Mesenchymal stem cell (in vitro differentiated cells and primary cell): ENCODE measurements at regions not wholly inside any gene's neighbourhood (a gene's known extent, or its start where the extent isn't known, plus 50 kb on each side); places are given as distances from the start of the nearest gene placed in this dataset.

ENCODE experiments used
- DNase-seq: peaks from one replicate; pipeline ENCODE4 v3.0.0-alpha.2; 2013
- H2AFZ ChIP-seq: one replicate; pipeline ENCODE4 v1.6.1; 2013; ENCODE audit warnings: low read depth, mild to moderate bottlenecking, control low read depth, inconsistent platforms, low read length, moderate library complexity
- H2AK5ac ChIP-seq: 2 replicates; pipeline ENCODE4 v1.6.1; 2013; ENCODE audit warnings: low read length, moderate library complexity, mild to moderate bottlenecking, inconsistent platforms; ENCODE audit not compliant: severe bottlenecking
- H2BK120ac ChIP-seq: one replicate; pipeline ENCODE4 v1.6.1; 2013; ENCODE audit warnings: low read depth, mild to moderate bottlenecking, inconsistent platforms, low read length, moderate library complexity
- H2BK12ac ChIP-seq, 2 experiments: one replicate each; pipeline ENCODE4 v1.6.1; 2013; ENCODE audit warnings: inconsistent platforms in 2 of 2, low read length in 2 of 2, mild to moderate bottlenecking in 2 of 2, moderate library complexity in 2 of 2, control low read depth in 1 of 2
- H2BK15ac ChIP-seq: one replicate; pipeline ENCODE4 v1.6.1; 2013; ENCODE audit warnings: mild to moderate bottlenecking, low read depth, inconsistent platforms; ENCODE audit not compliant: poor library complexity, severe bottlenecking
- H2BK5ac ChIP-seq: 2 replicates; pipeline ENCODE4 v1.6.1; 2013; ENCODE audit warnings: low read depth, mild to moderate bottlenecking, low read length, control low read depth, inconsistent platforms; ENCODE audit not compliant: poor library complexity, severe bottlenecking
- H3K14ac ChIP-seq, 2 experiments: one replicate each; pipeline ENCODE4 v1.6.1; 2013; ENCODE audit warnings: inconsistent platforms in 2 of 2, low read length in 2 of 2, control low read depth in 1 of 2, mild to moderate bottlenecking in 1 of 2, moderate library complexity in 1 of 2
- H3K18ac ChIP-seq, 2 experiments: one replicate each; pipeline ENCODE4 v1.6.1; 2013; ENCODE audit warnings: inconsistent platforms in 2 of 2, low read length in 2 of 2, control low read depth in 1 of 2, low read depth in 1 of 2, mild to moderate bottlenecking in 1 of 2
- H3K23ac ChIP-seq, 2 experiments: one replicate each; pipeline ENCODE4 v1.6.1; 2013; ENCODE audit warnings: inconsistent platforms in 2 of 2, low read length in 2 of 2, mild to moderate bottlenecking in 2 of 2, moderate library complexity in 2 of 2, control low read depth in 1 of 2
- H3K27ac ChIP-seq: 2 replicates; pipeline ENCODE4 v1.5.1; 2013; ENCODE audit warnings: mild to moderate bottlenecking, moderate library complexity, low read length, control low read depth, inconsistent platforms; ENCODE audit not compliant: poor library complexity, severe bottlenecking
- H3K27me3 ChIP-seq, 2 experiments: 2 replicates each; pipeline versions ENCODE4 v1.6.1 to v1.7.0; 2013; ENCODE audit warnings: low read length in 2 of 2, mild to moderate bottlenecking in 2 of 2, moderate library complexity in 2 of 2, control low read depth in 1 of 2, inconsistent platforms in 1 of 2; ENCODE audit not compliant: control insufficient read depth in 1 of 2, insufficient read depth in 1 of 2
- H3K36me3 ChIP-seq, 2 experiments: 2 replicates each; pipeline versions ENCODE4 v1.6.1 to v1.7.0; 2013; ENCODE audit warnings: low read length in 2 of 2, control low read depth in 1 of 2, inconsistent platforms in 1 of 2, low read depth in 1 of 2, mild to moderate bottlenecking in 1 of 2; ENCODE audit not compliant: insufficient read depth in 2 of 2, control insufficient read depth in 1 of 2
- H3K4ac ChIP-seq, 2 experiments: one replicate each; pipeline ENCODE4 v1.6.1; 2013; ENCODE audit warnings: inconsistent platforms in 2 of 2, low read length in 2 of 2, mild to moderate bottlenecking in 2 of 2, moderate library complexity in 2 of 2, control low read depth in 1 of 2, low read depth in 1 of 2
- H3K4me1 ChIP-seq: 2 replicates; pipeline ENCODE4 v1.6.1; 2013; ENCODE audit warnings: low read depth, low read length, control low read depth; ENCODE audit not compliant: control insufficient read depth, insufficient read depth
- H3K4me2 ChIP-seq: 2 replicates; pipeline ENCODE4 v1.6.1; 2013; ENCODE audit warnings: low read length, mild to moderate bottlenecking, inconsistent platforms; ENCODE audit not compliant: poor library complexity, severe bottlenecking
- H3K4me3 ChIP-seq, 2 experiments: 2 replicates each; pipeline versions ENCODE4 v1.5.1 to v1.7.0; 2013; ENCODE audit warnings: low read length in 2 of 2, mild to moderate bottlenecking in 2 of 2, control low read depth in 1 of 2, low read depth in 1 of 2; ENCODE audit not compliant: insufficient read depth in 1 of 2
- H3K79me1 ChIP-seq: replicated peaks from 2 replicates; pipeline ENCODE4 v1.6.1; 2013; ENCODE audit warnings: mild to moderate bottlenecking, control low read depth, low read length, inconsistent platforms; ENCODE audit not compliant: poor library complexity, severe bottlenecking
- H3K9ac ChIP-seq: 2 replicates; pipeline ENCODE4 v1.7.0; 2013; ENCODE audit warnings: mild to moderate bottlenecking, low read length, moderate library complexity
- H3K9me3 ChIP-seq: 2 replicates; pipeline ENCODE4 v1.7.0; 2013; ENCODE audit warnings: mild to moderate bottlenecking, low read length; ENCODE audit not compliant: control insufficient read depth
- H4K8ac ChIP-seq: one replicate; pipeline ENCODE4 v1.6.1; 2013; ENCODE audit warnings: inconsistent platforms, mild to moderate bottlenecking, low read length, moderate library complexity
- H4K91ac ChIP-seq: one replicate; pipeline ENCODE4 v1.6.1; 2013; ENCODE audit warnings: mild to moderate bottlenecking, low read length, inconsistent platforms
- WGBS: methylation state at CpG from one replicate; pipeline ENCODE4 v1.1.7; 2013; ENCODE audit warnings: mixed read lengths; 5-methylcytosine and 5-hydroxymethylcytosine counted together

DNA sequence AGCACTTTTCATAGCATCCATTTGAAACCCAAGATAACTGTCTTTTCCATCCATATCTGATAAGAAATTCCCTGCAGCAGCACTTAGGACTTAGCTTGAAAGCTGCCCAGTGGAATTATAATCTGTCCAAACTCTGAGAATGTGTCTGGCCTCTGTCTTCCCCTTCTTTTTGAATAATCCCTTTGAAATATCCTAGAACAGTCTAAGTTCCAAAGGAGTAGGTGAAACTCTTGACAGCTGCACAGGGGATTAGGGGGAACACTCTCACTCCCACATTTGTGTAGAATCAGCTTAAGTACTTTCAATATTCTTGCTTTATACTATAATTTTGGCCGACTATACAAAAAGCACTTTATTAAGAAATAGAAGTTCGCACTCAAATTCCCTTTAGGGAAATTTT, 157.7 kb downstream of the PAPSS1 start:
- Histone ChIP-seq H2AFZ (no peak overlapping the region), H2BK15ac (no peak overlapping the region), H3K18ac (no peak overlapping the region), H2BK12ac (no peak overlapping the region), H4K91ac (no peak overlapping the region), H3K9ac (no peak overlapping the region), H3K4ac (no peak overlapping the region), H3K36me3 (no peaks in the 10 kb centered on the region), H3K27me3 (no peaks in the 10 kb centered on the region), H2AK5ac (no peak overlapping the region), H2BK120ac (no peak overlapping the region), H3K23ac (no peak overlapping the region), H3K4me2 (no peak overlapping the region), H3K9me3 (peaks cover 34% of the 10 kb centered on the region), H4K8ac (no peak overlapping the region), H3K4me1 (no peaks in the 10 kb centered on the region), H3K14ac (no peak overlapping the region), H2BK5ac (no peak overlapping the region), H3K79me1 (no peaks in the 10 kb centered on the region), H3K27ac (no peak overlapping the region), H3K4me3 (no peak overlapping the region)
- WGBS: no CpG with 5 or more reads among the region's 2 CpGs
- DNase-seq: no peak

DNA sequence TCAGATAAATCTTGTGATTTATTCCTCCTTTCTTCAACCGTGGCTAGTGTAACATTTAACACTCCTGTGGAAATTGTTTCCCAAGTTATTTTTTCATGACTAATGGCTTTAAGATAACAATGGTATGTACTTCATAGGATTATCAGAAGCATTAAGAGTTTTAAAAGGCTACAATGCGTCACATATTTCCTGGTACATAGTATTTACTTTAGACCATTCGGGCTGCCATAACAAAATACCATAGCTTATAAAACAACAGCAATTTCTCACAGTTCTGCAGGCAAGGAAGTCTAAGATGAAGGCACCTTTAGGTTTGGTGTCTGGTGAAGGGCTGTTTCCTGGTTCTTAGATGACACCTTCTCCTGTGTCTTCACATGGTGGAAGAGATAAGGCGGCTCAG, 158.6 kb downstream of the PAPSS1 start:
- WGBS: 65% methylated on average over 2 of the region's 4 CpGs

DNA sequence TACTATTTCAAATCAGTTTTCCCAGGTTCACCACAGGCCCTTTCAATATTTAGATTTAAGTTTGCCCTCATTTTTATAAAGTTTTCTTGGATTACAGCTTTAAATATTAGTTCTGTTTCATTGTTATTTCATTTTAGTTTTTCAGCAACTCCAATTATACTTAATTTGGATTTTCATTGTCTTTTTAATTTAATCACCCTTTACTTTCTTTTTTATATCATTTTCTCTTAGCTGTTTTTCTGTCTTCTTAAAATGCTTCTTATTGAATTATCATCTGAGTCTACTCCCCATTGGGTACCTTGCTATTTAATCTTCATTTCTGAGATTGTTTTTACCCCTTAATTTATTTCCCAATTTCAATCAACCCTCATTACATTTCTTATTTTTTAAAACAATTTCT, 160.4 kb downstream of the PAPSS1 start:
- no peak overlapping the region for H3K4me3 ChIP-seq
- H3K4ac ChIP-seq: no peak overlapping the region
- H3K9ac ChIP-seq: no peak overlapping the region
- no peaks in the 10 kb centered on the region for H3K79me1 ChIP-seq
- DNase-seq: no peak
- H2BK5ac ChIP-seq: no peak overlapping the region
- H2BK15ac ChIP-seq: no peak overlapping the region
- no peak overlapping the region for H3K4me2 ChIP-seq
- H3K9me3 ChIP-seq: peaks cover 30% of the 10 kb centered on the region
- H2BK120ac ChIP-seq: no peak overlapping the region
- no peaks in the 10 kb centered on the region for H3K4me1 ChIP-seq
- H3K36me3 ChIP-seq: no peaks in the 10 kb centered on the region
- no peak overlapping the region for H4K8ac ChIP-seq
- no peak overlapping the region for H2AK5ac ChIP-seq
- H3K27ac ChIP-seq: no peak overlapping the region
- no peak overlapping the region for H2BK12ac ChIP-seq
- no peak overlapping the region for H2AFZ ChIP-seq
- H4K91ac ChIP-seq: no peak overlapping the region
- H3K18ac ChIP-seq: no peak overlapping the region
- no peak overlapping the region for H3K23ac ChIP-seq
- no peak overlapping the region for H3K14ac ChIP-seq
- no peaks in the 10 kb centered on the region for H3K27me3 ChIP-seq

More for the DNA sequence above, 158.6 kb downstream of the PAPSS1 start:
- H3K4me2 ChIP-seq: no peak overlapping the region
- H2BK12ac ChIP-seq: no peak overlapping the region
- H3K9me3 ChIP-seq: peaks cover 29% of the 10 kb centered on the region
- H4K91ac ChIP-seq: no peak overlapping the region
- no peak overlapping the region for H2BK120ac ChIP-seq
- no peak overlapping the region for H2AFZ ChIP-seq
- H3K14ac ChIP-seq: no peak overlapping the region
- no peaks in the 10 kb centered on the region for H3K4me1 ChIP-seq
- H2BK15ac ChIP-seq: no peak overlapping the region
- no peak overlapping the region for H3K18ac ChIP-seq
- H3K23ac ChIP-seq: no peak overlapping the region
- H3K4me3 ChIP-seq: no peak overlapping the region
- no peak overlapping the region for H2AK5ac ChIP-seq
- H2BK5ac ChIP-seq: no peak overlapping the region
- no peak overlapping the region for H3K9ac ChIP-seq
- peak; percentile 75 for DNase-seq
- H3K36me3 ChIP-seq: no peaks in the 10 kb centered on the region
- no peaks in the 10 kb centered on the region for H3K27me3 ChIP-seq
- H3K27ac ChIP-seq: no peak overlapping the region
- no peak overlapping the region for H3K4ac ChIP-seq
- H4K8ac ChIP-seq: no peak overlapping the region
- no peaks in the 10 kb centered on the region for H3K79me1 ChIP-seq

DNA sequence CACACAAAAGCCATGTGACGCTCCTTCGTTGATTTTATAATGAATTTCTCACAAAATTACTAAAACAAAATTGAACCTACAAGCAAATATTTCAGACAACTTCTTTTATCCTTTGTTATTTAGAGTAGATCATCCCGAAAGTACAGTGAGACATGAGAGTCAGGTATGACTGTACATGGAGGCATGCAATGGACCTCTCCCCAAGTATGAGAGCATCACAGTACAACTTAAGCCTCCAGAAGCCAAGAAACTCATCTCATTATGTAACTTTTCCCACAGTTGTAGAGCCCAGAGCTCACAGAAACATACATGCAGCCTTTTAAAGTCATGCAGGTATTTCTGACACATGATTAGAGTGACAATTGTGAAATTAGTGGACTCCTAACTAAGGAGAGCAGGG, 167.7 kb downstream of the PAPSS1 start:
- Histone ChIP-seq H2BK120ac (no peak overlapping the region), H3K4me3 (no peak overlapping the region), H3K79me1 (no peaks in the 10 kb centered on the region), H3K18ac (no peak overlapping the region), H2BK15ac (no peak overlapping the region), H2BK5ac (no peak overlapping the region), H3K27me3 (no peaks in the 10 kb centered on the region), H2BK12ac (no peak overlapping the region), H3K23ac (no peak overlapping the region), H3K4ac (no peak overlapping the region), H2AK5ac (no peak overlapping the region), H4K91ac (no peak overlapping the region), H4K8ac (no peak overlapping the region), H3K4me1 (no peaks in the 10 kb centered on the region), H3K27ac (no peak overlapping the region), H3K9me3 (peaks cover 21% of the 10 kb centered on the region), H3K9ac (no peak overlapping the region), H2AFZ (no peak overlapping the region), H3K4me2 (no peak overlapping the region), H3K36me3 (no peaks in the 10 kb centered on the region), H3K14ac (no peak overlapping the region)
- no peak for DNase-seq
- WGBS: 100% methylated on average over 3 of the region's 3 CpGs
